NT2/D1 (cell line): ENCODE measurements at regions not wholly inside any gene's neighbourhood (a gene's known extent, or its start where the extent isn't known, plus 50 kb on each side); places are given as distances from the start of the nearest gene placed in this dataset.
"Not testable (repeated sequence)": the region's sequence is repeated elsewhere in the genome, so short reads cannot be mapped to it uniquely, and the experiment has no call there.

Source experiments
- DNase-seq: peaks from one replicate; pipeline ENCODE4 v3.0.0-alpha.2; 2011; ENCODE audit warnings: low read depth, low spot score
- H3K27me3 ChIP-seq: 2 replicates; pipeline ENCODE4 v1.6.0; 2011; ENCODE audit warnings: mild to moderate bottlenecking; ENCODE audit not compliant: insufficient read length, insufficient read depth
- H3K36me3 ChIP-seq: 2 replicates; pipeline ENCODE4 v1.6.1; 2011; ENCODE audit warnings: mild to moderate bottlenecking, low read length, mixed read lengths; ENCODE audit not compliant: insufficient read depth, insufficient read length
- H3K4me1 ChIP-seq: 2 replicates; pipeline ENCODE4 v1.5.1; 2011; ENCODE audit not compliant: insufficient read depth, insufficient read length
- H3K4me3 ChIP-seq: 2 replicates; pipeline ENCODE4 v1.5.1; 2011; ENCODE audit warnings: low read depth; ENCODE audit not compliant: insufficient read length
- H3K9ac ChIP-seq: 2 replicates; pipeline ENCODE4 v1.6.0; 2011; ENCODE audit warnings: low read depth; ENCODE audit not compliant: insufficient read length
- H3K9me3 ChIP-seq: 2 replicates; pipeline ENCODE4 v1.5.1; 2011; ENCODE audit warnings: mild to moderate bottlenecking, low read length; ENCODE audit not compliant: insufficient read depth
- SUZ12 ChIP-seq: IDR thresholded peaks from 2 replicates; pipeline ENCODE4 v1.6.1; 2011; ENCODE audit not compliant: insufficient read length, insufficient read depth; ENCODE audit errors: extremely low read depth
- YY1 ChIP-seq: IDR thresholded peaks from 2 replicates; pipeline ENCODE4 v1.6.1; 2011; ENCODE audit not compliant: insufficient read length, insufficient read depth
- ZNF274 ChIP-seq: IDR thresholded peaks from 2 replicates; pipeline ENCODE4 v1.6.1; 2011; ENCODE audit warnings: mild to moderate bottlenecking, low read depth, low read length

- H3K4me3 ChIP-seq, result no peak overlapping the region
- H3K9me3 ChIP-seq, result peaks cover 5% of the 10 kb centered on the region; the same call in 1 of the 2 replicates
- no peak overlapping the region for H3K9ac ChIP-seq
- no peaks in the 10 kb centered on the region for H3K27me3 ChIP-seq
- no peaks in the 10 kb centered on the region for H3K4me1 ChIP-seq
- TF ChIP-seq SUZ12 (no peak), ZNF274 (no peak), YY1 (no peak)
- no peak for DNase-seq
- no peaks in the 10 kb centered on the region for H3K36me3 ChIP-seq
Measured at GRCh38 chr10:17523917-17524316, 69.5 kb upstream of the ST8SIA6 start.

DNA sequence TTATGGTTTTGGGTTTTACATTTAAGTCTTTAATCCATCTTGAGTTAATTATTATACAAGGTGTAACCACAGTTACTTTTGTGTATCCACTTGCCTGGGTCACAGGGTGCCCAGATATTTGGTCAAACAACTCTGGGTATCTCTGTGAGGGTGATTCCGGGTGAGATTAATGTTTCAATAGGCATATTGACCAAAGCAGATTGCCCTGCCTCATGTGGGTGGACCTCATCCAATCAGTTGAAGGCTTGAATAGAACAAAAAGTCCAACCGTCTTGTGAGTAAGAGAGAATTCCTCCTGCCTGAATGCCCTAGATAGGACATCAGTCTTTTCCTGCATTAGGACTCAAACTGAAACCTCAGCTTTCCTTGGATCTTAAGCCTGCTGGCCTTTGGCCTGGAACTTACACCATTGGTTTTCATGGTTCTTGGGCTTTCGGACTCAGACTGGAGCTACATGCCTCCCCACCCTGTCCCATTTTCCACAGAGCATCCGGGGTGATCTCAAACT is 68.9 kb upstream of the ST8SIA6 start:
- no peak overlapping the region for H3K9ac ChIP-seq
- DNase-seq, result no peak
- no peak overlapping the region for H3K4me3 ChIP-seq
- no peak for TF ChIP-seq YY1
- no peak for TF ChIP-seq SUZ12
- TF ChIP-seq ZNF274, result no peak
- H3K4me1 ChIP-seq, result no peaks in the 10 kb centered on the region
- peaks cover 5% of the 10 kb centered on the region; the same call in 1 of the 2 replicates for H3K9me3 ChIP-seq
- H3K36me3 ChIP-seq, result no peaks in the 10 kb centered on the region
- no peaks in the 10 kb centered on the region for H3K27me3 ChIP-seq

GRCh38 chr10:17522269-17522668 is 67.9 kb upstream of the ST8SIA6 start:
- not testable (repeated sequence) for H3K4me1 ChIP-seq, H3K27me3 ChIP-seq, H3K9ac ChIP-seq, H3K36me3 ChIP-seq, DNase-seq, H3K9me3 ChIP-seq, H3K4me3 ChIP-seq

GRCh38 chr10:17519457-17519856 is 65.1 kb upstream of the ST8SIA6 start:
- Histone ChIP-seq H3K36me3 (no peaks in the 10 kb centered on the region), H3K4me3 (no peak overlapping the region), H3K4me1 (no peaks in the 10 kb centered on the region), H3K9ac (no peak overlapping the region), H3K9me3 (no peaks in the 10 kb centered on the region), H3K27me3 (no peaks in the 10 kb centered on the region)
- TF ChIP-seq YY1 (no peak), ZNF274 (no peak), SUZ12 (no peak)
- DNase-seq, result no peak

GRCh38 chr10:17518338-17518737 is 63.9 kb upstream of the ST8SIA6 start:
- H3K9me3 ChIP-seq, result no peaks in the 10 kb centered on the region
- H3K4me1 ChIP-seq, result no peaks in the 10 kb centered on the region
- H3K27me3 ChIP-seq, result no peaks in the 10 kb centered on the region
- TF ChIP-seq SUZ12 (no peak), YY1 (no peak), ZNF274 (no peak)
- H3K4me3 ChIP-seq, result no peak overlapping the region
- no peak for DNase-seq
- no peaks in the 10 kb centered on the region for H3K36me3 ChIP-seq
- H3K9ac ChIP-seq, result no peak overlapping the region

- no peak for TF ChIP-seq SUZ12
- no peak for TF ChIP-seq YY1
- TF ChIP-seq ZNF274, result no peak
- Histone ChIP-seq H3K36me3 (no peaks in the 10 kb centered on the region), H3K4me3 (no peak overlapping the region), H3K4me1 (no peaks in the 10 kb centered on the region), H3K9ac (no peak overlapping the region), H3K9me3 (no peaks in the 10 kb centered on the region), H3K27me3 (no peaks in the 10 kb centered on the region)
- DNase-seq, result no peak
Measured at GRCh38 chr10:17516376-17516775, 62.0 kb upstream of the ST8SIA6 start.

DNA sequence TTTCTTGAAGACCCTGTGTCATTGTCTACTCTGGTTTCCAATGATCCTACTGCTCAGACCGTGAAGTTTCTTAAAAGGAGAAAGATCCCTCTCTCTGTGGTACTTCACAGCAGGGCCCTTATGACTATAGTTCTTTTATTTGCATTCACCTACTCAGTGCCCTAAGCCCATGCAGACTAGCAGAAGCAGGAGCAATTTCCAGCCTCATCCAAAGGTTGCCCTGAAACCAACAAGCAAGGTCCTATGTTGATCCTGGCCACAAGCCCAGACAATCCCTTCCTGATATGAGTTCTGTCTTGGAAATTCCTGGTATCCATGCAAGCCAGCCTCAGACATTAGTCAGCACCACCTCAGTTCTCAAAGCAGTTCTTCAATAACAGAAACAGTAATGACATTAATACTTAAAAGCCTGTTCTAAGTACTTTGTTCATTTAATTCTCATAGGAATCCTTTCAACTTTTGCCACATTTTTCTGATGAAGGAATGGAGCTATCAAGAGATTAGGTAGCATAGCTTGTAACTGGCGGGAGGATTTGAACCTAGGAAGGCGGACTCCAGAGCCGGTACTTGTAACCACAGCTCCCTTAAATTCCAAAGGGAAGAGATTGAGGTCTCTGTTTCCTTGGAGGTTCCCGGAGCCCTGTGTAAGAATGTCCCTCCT is 58.1 kb upstream of the ST8SIA6 start:
- Histone ChIP-seq H3K4me1 (no peaks in the 10 kb centered on the region), H3K9ac (no peak overlapping the region), H3K27me3 (no peaks in the 10 kb centered on the region), H3K4me3 (no peak overlapping the region), H3K9me3 (no peaks in the 10 kb centered on the region), H3K36me3 (no peaks in the 10 kb centered on the region)
- no peak for DNase-seq
- TF ChIP-seq SUZ12, result no peak
- no peak for TF ChIP-seq YY1
- no peak for TF ChIP-seq ZNF274
